H1 (cell line): ENCODE measurements at regions not wholly inside any gene's neighbourhood (a gene's known extent, or its start where the extent isn't known, plus 50 kb on each side); places are given as distances from the start of the nearest gene placed in this dataset.

Experiments used
- BACH1 ChIP-seq: IDR thresholded peaks from 2 replicates; pipeline ENCODE4 v1.6.1; 2012; ENCODE audit warnings: low read length, improper control_type of control experiment
- CBX8 ChIP-seq: fragments of 300-800, 300-1000 bp; sonication (generic); IDR thresholded peaks from 2 replicates; pipeline ENCODE4 v1.7.1; 2016; ENCODE audit warnings: low read depth, low read length, borderline replicate concordance
- CEBPB ChIP-seq: IDR thresholded peaks from 2 replicates; pipeline ENCODE4 v1.6.1; 2012; ENCODE audit warnings: low read depth, low read length
- CTCF ChIP-seq, 3 experiments: IDR thresholded peaks; 1 replicate in 2 of 3; 2 replicates in 1 of 3; pipeline versions ENCODE4 v1.5.1 to v1.6.1; 2011; ENCODE audit warnings: low read length in 3 of 3, mild to moderate bottlenecking in 3 of 3, inconsistent platforms in 2 of 3, low read depth in 1 of 3, moderate library complexity in 1 of 3; ENCODE audit not compliant: insufficient read depth in 1 of 3; ENCODE audit errors: control extremely low read depth in 1 of 3
- E2F6 ChIP-seq: IDR thresholded peaks from 2 replicates; pipeline ENCODE4 v1.6.1; 2012; ENCODE audit warnings: inconsistent platforms
- KDM1A ChIP-seq: fragments of 200-600, 300-600 bp; sonication (generic); IDR thresholded peaks from 2 replicates; pipeline ENCODE4 v1.7.1; 2016; ENCODE audit warnings: mild to moderate bottlenecking, low read length, borderline replicate concordance
- POU5F1 ChIP-seq: IDR thresholded peaks from 2 replicates; pipeline ENCODE4 v1.6.1; 2011; ENCODE audit warnings: low read depth, mild to moderate bottlenecking, low read length, moderate library complexity
- RAD21 ChIP-seq, 2 experiments: IDR thresholded peaks in 1 of 2; conservative IDR thresholded peaks in 1 of 2; 2 replicates each; pipeline ENCODE4 v1.6.1; 2011; ENCODE audit warnings: low read depth in 2 of 2, low read length in 2 of 2, improper control_type of control experiment in 1 of 2, inconsistent platforms in 1 of 2, mild to moderate bottlenecking in 1 of 2, moderate library complexity in 1 of 2
- RBBP5 ChIP-seq: IDR thresholded peaks from 2 replicates; pipeline ENCODE4 v1.7.1; 2012; ENCODE audit warnings: low read depth, mild to moderate bottlenecking, inconsistent platforms, low read length, moderate library complexity, borderline replicate concordance
- RNF2 ChIP-seq: fragments of 200-900, 300-1000 bp; sonication (generic); IDR thresholded peaks from 2 replicates; pipeline ENCODE4 v1.7.1; 2016; ENCODE audit warnings: borderline replicate concordance, low read depth, mild to moderate bottlenecking, antibody characterized with exemption, low read length; ENCODE audit not compliant: poor library complexity, severe bottlenecking; ENCODE audit errors: missing control alignments
- RXRA ChIP-seq: IDR thresholded peaks from 2 replicates; pipeline ENCODE4 v1.6.1; 2011; ENCODE audit warnings: low read depth, mild to moderate bottlenecking, low read length, moderate library complexity; ENCODE audit not compliant: insufficient read depth
- SP1 ChIP-seq: IDR thresholded peaks from 2 replicates; pipeline ENCODE4 v1.6.1; 2011; ENCODE audit warnings: low read depth, low read length
- SP2 ChIP-seq: IDR thresholded peaks from 2 replicates; pipeline ENCODE4 v1.6.1; 2012; ENCODE audit warnings: mild to moderate bottlenecking, low read length, inconsistent platforms
- SRF ChIP-seq: IDR thresholded peaks from 2 replicates; pipeline ENCODE4 v1.6.1; 2011; ENCODE audit warnings: mild to moderate bottlenecking, low read depth, low read length, moderate library complexity
- TAF7 ChIP-seq: optimal IDR thresholded peaks from 2 replicates; pipeline ENCODE3; 2011; ENCODE audit warnings: low read depth, mild to moderate bottlenecking, inconsistent platforms, low read length, moderate library complexity, borderline replicate concordance
- ZNF274 ChIP-seq: IDR thresholded peaks from 2 replicates; pipeline ENCODE4 v1.7.0; 2012; ENCODE audit warnings: low read length, borderline replicate concordance; ENCODE audit errors: extremely low read depth
- TF ChIP-seq, protein P1 (sequence below): IDR thresholded peaks from 2 replicates; pipeline ENCODE4 v1.6.1; 2012; ENCODE audit warnings: low read length, inconsistent platforms

DNA sequence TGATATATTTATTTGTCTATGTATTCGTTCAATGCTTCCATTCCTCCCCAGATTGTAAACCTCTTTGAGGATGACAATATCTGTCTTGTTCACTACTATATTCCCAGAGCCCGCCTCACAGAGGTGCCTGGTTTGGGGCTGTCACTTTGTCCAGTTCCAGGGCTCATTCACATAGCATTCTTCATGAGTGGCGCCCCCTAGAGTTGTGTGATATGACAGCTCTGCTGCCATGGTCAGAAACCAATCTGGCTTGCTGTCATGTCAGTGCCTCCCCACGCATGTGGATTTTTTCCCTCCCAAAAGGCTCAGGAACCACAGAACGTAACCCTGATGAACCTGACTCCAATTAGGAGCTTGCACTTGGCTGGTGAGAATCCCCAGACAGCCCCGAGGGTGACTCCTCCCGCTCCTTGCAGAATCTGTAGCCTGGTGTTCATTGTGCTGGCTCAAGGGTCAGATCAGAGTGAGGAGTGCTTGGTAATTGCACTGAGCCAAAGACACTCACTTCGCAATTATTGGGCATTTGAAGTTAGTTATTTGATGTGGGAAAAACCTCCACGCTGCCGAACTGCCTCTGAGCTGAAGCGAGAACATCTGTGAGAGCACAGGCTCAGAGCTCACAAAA lies 145.5 kb downstream of the PTPN11 start (continued):
- no peak for TF ChIP-seq ZNF274
- no peak for TF ChIP-seq RXRA
- TF ChIP-seq SP1 = no peak
- TF ChIP-seq RAD21 (IDR thresholded peaks at IDR 0.05 in 1 of 2, conservative IDR thresholded peaks at IDR 0.05 in 1 of 2; ENCODE audit: low read depth in 2 of 2, low read length in 2 of 2) = peak; percentile 10 to 35; a peak in 2 of 4 replicates
- TF ChIP-seq E2F6 = peak; percentile 48; the same call in 1 of the 2 replicates
- no peak for TF ChIP-seq SRF
- no peak for TF ChIP-seq RNF2
- no peak for TF ChIP-seq KDM1A
- no peak for TF ChIP-seq RBBP5
- no peak for TF ChIP-seq CEBPB
- TF ChIP-seq, protein P1, sequence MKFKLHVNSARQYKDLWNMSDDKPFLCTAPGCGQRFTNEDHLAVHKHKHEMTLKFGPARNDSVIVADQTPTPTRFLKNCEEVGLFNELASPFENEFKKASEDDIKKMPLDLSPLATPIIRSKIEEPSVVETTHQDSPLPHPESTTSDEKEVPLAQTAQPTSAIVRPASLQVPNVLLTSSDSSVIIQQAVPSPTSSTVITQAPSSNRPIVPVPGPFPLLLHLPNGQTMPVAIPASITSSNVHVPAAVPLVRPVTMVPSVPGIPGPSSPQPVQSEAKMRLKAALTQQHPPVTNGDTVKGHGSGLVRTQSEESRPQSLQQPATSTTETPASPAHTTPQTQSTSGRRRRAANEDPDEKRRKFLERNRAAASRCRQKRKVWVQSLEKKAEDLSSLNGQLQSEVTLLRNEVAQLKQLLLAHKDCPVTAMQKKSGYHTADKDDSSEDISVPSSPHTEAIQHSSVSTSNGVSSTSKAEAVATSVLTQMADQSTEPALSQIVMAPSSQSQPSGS = no peak
- no peak for TF ChIP-seq POU5F1
- no peak for TF ChIP-seq CBX8
- TF ChIP-seq TAF7 = no peak
- no peak for TF ChIP-seq SP2
- no peak for TF ChIP-seq BACH1
- peak; percentile 25 to 61 (median 35) for TF ChIP-seq CTCF (IDR thresholded peaks at IDR 0.05; ENCODE audit: control extremely low read depth in 1 of 3, insufficient read depth in 1 of 3, low read depth in 1 of 3, low read length in 3 of 3)
